ENCODE measurements at regions not wholly inside any gene's neighbourhood (a gene's known extent, or its start where the extent isn't known, plus 50 kb on each side); places are given as distances from the start of the nearest gene placed in this dataset.

DNA sequence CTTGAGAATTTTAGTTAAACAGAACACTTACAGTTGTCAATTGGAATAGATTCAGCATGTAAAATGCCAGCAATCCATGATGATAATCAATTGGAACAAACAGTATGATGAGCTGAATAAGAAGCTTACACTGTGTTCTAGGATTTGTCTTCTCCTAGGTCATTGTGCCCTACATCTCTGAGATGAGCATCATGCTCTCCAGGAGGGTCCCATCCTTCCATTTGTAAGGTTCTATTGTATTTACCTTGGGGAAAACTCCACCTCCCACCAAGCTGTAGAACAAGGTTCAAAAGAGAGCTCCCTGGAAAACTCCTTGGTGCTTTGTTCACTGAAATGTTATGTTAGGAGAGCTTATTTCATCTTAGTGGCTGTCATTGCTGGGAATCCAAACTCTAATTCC is 60.8 kb downstream of the OR2B2 start:
- TF ChIP-seq PHF8 (CRISPR knock-in tag; IDR thresholded peaks at IDR 0.05) (no peak), JUND (CRISPR knock-in tag; IDR thresholded peaks at IDR 0.05) (no peak), FOXK1 (CRISPR knock-in tag; IDR thresholded peaks at IDR 0.05; ENCODE audit: borderline replicate concordance, low read depth) (no peak), POLR2A (IDR thresholded peaks at IDR 0.05; ENCODE audit: insufficient read depth in 1 of 2, low read depth in 2 of 2, low read length in 2 of 2) (no peak)
- TF ChIP-seq, protein P1, sequence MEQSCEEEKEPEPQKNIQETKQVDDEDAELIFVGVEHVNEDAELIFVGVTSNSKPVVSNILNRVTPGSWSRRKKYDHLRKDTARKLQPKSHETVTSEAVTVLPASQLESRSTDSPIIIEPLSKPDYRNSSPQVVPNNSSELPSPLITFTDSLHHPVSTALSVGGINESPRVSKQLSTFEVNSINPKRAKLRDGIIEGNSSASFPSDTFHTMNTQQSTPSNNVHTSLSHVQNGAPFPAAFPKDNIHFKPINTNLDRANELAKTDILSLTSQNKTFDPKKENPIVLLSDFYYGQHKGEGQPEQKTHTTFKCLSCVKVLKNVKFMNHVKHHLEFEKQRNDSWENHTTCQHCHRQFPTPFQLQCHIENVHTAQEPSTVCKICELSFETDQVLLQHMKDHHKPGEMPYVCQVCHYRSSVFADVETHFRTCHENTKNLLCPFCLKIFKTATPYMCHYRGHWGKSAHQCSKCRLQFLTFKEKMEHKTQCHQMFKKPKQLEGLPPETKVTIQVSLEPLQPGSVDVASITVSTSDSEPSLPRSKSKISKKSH (CRISPR knock-in tag; IDR thresholded peaks at IDR 0.05; ENCODE audit: borderline replicate concordance): no peak
- TF ChIP-seq, protein P2, sequence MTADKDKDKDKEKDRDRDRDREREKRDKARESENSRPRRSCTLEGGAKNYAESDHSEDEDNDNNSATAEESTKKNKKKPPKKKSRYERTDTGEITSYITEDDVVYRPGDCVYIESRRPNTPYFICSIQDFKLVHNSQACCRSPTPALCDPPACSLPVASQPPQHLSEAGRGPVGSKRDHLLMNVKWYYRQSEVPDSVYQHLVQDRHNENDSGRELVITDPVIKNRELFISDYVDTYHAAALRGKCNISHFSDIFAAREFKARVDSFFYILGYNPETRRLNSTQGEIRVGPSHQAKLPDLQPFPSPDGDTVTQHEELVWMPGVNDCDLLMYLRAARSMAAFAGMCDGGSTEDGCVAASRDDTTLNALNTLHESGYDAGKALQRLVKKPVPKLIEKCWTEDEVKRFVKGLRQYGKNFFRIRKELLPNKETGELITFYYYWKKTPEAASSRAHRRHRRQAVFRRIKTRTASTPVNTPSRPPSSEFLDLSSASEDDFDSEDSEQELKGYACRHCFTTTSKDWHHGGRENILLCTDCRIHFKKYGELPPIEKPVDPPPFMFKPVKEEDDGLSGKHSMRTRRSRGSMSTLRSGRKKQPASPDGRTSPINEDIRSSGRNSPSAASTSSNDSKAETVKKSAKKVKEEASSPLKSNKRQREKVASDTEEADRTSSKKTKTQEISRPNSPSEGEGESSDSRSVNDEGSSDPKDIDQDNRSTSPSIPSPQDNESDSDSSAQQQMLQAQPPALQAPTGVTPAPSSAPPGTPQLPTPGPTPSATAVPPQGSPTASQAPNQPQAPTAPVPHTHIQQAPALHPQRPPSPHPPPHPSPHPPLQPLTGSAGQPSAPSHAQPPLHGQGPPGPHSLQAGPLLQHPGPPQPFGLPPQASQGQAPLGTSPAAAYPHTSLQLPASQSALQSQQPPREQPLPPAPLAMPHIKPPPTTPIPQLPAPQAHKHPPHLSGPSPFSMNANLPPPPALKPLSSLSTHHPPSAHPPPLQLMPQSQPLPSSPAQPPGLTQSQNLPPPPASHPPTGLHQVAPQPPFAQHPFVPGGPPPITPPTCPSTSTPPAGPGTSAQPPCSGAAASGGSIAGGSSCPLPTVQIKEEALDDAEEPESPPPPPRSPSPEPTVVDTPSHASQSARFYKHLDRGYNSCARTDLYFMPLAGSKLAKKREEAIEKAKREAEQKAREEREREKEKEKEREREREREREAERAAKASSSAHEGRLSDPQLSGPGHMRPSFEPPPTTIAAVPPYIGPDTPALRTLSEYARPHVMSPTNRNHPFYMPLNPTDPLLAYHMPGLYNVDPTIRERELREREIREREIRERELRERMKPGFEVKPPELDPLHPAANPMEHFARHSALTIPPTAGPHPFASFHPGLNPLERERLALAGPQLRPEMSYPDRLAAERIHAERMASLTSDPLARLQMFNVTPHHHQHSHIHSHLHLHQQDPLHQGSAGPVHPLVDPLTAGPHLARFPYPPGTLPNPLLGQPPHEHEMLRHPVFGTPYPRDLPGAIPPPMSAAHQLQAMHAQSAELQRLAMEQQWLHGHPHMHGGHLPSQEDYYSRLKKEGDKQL (CRISPR knock-in tag; IDR thresholded peaks at IDR 0.05; ENCODE audit: low read depth): no peak
- TF ChIP-seq, protein P3, sequence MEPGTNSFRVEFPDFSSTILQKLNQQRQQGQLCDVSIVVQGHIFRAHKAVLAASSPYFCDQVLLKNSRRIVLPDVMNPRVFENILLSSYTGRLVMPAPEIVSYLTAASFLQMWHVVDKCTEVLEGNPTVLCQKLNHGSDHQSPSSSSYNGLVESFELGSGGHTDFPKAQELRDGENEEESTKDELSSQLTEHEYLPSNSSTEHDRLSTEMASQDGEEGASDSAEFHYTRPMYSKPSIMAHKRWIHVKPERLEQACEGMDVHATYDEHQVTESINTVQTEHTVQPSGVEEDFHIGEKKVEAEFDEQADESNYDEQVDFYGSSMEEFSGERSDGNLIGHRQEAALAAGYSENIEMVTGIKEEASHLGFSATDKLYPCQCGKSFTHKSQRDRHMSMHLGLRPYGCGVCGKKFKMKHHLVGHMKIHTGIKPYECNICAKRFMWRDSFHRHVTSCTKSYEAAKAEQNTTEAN (CRISPR knock-in tag; conservative IDR thresholded peaks at IDR 0.05): no peak

All from HepG2 (cell line).